HG03139 (cell line): ENCODE measurements at regions not wholly inside any gene's neighbourhood (a gene's known extent, or its start where the extent isn't known, plus 50 kb on each side); places are given as distances from the start of the nearest gene placed in this dataset.

Experiments
- ATAC-seq: cut with Tn5 transposase; IDR thresholded peaks from one replicate; pipeline ENCODE4 v1.9.1; 2021; ENCODE audit not compliant: unreplicated experiment

DNA sequence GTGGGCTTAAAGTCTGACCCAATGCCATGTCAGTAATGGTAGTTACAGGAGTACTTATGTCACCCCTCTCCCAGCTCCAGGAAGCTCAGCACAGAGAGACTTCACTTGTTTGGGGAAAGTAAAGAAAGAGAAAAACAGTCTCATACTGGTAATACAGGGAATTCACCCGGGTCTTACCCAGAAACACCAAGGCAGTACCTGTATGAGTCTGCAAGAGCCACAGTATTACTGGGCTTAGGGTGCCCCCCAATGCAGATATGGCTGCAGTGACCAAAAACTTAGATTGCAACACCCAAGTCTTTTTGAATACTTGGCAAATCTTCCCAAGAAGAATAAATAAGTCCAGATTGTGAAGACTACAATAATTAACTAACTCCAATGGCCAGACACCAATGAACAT, 622.1 kb downstream of the IGSF11 start:
- no peak for ATAC-seq

DNA sequence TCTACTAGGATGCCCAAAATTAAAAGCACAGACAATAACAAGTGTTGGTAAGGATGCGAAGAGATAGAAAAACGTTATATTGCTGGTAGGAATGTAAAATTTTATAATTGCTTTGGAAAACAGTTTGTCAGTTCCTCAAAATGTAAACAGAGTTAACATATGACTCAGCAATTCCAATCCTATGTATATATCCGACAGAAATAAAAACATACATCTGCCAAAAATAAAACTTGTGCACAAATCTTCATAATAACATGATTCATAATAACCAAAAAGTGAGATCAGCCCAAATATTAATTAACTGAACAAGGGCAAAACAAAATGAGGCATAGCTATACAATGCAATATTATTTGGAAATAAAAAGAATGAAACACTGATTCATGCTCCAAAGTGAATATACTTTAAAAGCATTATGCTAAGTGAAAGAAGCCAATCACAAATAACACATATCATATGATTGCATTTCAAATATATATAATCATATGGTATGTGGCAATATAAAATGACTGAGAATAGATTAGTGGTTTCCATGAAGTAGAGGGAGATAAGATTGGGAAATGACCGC, 609.3 kb downstream of the IGSF11 start:
- ATAC-seq, result no peak

DNA sequence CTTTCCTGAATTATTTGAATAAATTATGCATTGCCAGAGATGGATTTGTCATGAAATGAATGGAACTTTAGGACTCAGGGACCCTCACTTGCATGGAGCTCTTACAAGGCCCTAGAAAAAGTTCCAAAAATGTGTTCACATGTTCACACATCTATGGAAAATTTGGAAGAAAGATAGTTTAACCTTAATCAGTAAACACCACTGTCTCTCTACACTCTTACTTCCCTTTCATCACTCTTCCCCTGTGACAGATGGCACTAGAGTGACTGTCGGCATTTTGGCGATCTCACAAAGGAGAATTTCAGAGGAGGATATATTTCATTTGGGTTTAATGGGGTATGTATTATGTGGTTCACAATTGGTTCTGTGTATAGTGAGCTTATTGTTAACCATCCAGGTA, 600.8 kb downstream of the IGSF11 start:
- ATAC-seq, result no peak

DNA sequence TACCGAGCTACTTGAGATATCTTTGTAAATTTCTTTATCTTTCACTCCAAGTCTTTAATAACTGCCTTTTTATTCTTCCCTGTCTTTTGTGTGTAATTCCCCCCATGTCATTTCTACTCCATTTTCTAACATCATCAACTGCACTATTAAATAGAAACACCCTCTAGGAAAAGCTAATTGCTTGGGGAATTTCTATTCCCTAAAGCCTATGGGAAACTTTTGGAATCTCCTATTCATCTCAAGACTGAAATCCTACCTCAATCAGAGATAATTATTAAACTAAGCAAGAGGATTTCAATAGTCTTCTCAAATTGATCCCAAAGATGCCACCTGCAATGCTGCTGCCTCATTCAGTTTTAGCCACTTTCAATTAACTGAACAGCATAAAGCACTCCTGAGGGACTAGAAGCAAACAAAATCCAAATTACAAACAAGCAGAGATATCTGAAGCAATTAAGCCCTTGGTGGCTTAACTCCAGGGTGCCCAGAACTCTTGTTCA, 598.7 kb downstream of the IGSF11 start:
- ATAC-seq, result no peak

DNA sequence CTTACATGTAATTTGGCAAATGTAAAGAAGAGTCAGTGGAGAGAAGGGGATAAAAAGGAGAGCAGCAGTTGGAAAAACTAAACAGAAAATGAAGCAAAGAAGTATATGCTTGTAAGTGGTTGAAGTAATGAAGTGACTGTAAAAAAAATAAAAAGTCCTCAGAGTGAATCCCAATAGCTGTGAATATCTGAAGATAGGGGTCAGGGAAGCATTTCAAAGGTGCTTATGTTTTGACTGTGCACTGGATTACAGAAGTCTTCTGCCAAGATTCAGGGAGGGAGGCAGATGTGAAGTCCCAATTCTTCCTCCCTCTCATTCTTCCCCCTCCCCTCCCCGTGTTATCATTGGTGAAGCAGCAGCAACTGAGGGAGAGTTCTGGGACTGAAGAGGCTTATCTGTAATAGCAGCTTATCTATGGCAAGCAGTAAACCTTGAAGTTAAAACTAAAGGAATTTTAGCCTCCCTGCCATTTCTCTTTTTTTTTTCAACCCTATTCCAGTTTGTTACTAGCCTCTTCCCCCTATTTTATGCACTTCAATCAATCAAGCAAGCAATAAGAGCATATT, 597.9 kb downstream of the IGSF11 start:
- no peak for ATAC-seq

DNA sequence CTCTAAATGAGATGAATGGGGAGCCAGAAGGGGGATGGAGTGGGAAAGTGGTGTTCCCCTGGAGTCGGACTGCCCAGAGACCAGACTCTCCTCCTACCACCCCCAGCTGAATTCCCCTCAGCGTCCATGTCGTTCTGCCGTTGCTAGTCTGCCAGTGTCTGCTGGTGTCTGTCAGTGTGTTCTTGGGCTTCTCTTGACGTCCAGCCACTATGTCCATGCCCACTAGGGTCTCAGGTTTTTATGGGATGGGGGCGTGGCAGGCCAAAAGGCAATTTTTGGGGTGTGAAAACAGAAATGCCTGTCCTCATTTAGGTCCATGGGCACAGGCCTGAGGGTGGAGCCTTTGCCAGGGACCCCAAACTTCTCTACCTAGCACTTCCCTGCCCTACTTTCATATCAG, 589.6 kb downstream of the IGSF11 start:
- no peak for ATAC-seq

DNA sequence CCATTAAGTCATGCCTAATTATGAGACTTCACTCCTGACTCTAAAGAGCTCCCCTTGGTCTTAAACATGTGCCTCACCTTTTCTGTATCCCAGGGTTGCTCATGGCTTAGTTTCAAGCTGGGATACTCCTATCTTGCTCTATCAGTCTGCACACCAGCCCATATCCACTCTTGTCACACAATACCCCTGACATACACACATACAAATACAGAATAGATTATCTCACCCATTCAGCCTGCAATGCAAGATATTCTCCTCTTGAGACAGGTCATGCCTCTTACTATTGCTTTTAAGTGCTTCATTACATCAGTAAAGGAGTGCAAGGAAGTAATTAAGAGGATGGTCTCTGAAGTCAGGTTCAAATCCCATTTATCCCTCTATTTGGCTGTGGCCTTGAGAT, 587.3 kb downstream of the IGSF11 start:
- ATAC-seq, result no peak

DNA sequence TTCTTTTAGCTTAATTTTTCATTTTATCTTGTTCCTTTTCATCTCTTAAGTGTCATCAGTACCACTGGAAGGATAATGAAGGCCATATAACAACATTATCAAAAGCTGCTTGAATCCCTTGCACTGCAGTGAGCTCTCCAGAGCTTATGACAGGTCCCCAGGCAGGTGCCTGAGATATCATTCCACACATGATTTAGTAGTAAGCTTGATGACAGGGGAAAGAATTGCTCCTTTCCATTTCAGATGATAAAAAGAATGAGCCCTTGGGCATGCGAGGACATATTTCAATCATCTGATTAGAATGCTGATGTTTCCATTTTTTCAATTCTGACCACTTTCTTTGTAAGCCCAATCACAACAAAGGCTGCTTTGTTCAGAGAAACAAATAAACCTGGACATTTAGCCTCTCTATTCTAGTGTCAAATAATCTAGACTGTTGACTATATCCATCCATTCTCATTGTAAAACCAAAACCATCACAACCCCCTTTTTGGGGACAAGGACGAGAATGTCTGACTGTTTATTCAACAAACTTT, 567.8 kb downstream of the IGSF11 start:
- ATAC-seq, result no peak

DNA sequence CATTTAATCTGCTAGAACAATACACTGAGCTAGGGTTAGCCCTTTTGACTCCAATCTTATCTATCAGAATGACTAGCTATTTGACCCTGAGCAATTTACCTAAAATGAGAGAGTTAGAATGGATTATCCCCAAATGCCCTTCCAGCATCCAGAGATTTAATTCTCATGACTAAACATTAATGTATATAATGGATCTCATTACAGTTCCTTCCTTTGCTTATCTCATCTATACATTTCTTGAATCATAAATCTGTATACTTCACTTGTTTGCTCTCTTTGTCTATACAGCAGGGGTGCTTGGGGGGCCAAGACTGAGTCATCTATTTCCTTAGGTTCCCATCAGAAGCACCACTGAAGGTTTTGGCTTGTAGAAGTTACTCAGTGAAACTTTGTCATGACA, 565.8 kb downstream of the IGSF11 start:
- no peak for ATAC-seq

DNA sequence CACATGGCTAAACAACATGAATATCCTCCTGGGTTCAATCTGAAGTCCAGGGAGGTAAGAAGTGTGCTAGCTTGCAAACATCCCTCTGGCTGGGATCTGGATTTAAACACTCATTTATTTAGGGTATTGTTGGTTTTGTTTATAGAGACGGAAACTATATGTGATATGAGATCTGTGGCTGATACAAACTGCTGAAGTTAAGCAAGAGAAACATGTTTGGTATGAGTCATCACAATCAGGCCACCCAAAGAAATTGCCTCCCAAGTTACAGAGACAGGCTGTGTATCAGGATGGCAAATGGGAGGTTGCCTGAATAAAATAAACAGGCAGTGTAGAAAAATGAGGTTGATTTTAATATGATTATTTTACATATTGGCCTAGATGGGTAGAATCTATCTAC, 562.1 kb downstream of the IGSF11 start:
- no peak for ATAC-seq

DNA sequence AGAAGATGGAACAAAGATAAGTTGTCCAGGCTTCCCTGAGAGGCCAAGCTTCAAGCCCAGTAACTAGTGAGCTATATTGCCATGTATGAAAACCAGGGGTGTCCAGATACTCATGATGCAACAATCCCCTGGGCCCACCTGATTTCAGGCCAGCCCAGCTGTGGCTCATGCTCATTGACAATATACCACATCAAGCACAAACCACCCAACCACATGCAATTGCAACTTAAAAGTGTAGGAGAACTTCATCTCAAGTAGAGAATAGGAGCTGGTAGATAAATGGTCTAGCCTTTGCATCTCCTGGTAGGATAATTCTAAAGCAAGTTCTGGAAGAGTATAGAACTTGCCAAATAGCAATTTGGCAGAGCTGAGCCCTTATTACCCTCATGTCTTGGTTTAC, 561.3 kb downstream of the IGSF11 start:
- ATAC-seq, result no peak

DNA sequence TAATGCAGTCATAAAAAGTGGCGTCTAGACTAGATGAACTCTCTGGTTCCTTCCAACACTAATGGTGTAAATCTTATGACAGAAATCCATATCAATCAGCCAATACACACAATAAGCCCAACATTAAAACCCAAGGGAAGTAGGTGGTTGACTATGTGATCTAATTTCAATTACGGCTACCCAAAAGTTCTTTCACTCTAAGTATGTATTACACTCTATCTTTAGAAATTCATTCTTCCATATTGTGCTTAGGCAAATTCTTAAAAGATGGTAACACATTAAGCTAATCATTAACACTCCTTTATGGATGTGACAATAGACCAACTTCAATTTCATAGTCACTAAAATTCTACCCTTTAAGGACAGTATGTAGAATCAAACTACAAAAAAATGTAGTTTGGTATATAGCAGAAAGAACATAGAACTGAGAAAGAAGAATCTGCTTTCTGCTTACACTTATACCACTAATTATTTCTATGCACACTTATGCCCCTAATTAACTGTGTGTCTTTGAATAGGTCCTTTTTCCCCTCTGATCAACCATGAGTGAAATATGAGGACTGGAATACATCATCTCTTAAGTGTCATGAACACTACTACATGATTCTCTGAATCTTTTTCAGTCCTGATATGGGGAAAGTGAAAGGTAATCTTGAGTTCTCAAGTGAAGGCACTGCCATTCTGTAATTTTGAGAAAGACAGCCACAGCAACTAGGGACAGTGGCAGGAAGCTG, 557.6 kb downstream of the IGSF11 start:
- ATAC-seq, result no peak

DNA sequence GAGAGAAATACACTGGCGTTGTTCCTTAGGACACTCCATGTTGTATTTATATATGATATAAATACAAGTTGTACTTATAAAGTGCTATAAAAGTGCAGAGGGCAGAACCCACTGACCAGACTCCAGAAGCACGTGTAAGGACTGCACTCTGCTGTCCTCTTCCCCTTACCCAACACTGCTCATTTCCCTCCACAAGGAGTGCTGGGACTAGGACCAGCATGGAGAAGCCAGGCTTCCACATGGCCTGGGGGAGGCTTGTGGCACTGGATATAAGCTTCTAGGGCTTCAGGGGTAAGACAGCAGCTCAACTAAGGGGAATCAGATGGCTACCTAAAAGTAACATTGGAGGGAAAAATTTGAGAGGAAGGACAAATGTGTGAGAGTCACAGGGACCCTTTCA, 556.9 kb downstream of the IGSF11 start:
- ATAC-seq, result no peak

DNA sequence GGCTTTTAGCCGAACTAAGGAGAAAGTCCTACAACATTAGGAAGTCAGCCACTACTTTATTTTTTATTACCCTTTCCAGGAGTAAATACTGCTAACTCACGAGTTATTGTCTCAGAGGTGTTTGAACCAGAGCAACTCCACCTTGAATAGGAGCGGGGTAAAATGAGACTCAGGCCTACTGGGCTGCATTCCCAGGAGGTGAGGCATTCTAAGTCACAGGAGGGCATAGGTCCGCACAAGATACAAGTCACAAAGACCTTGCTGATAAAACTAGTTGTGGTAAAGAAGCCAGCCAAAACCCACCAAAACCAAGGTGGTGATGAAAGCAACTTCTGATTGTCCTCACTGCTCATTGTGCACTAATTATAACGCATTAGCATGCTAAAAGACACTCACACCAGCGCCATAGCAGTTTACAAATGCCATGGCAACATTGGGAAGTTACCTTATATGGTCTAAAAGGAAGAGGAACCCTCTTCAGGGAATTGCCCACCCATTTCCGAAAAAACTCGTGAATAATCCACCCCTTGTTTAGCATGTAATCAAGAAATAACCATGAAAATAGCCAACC, 555.9 kb downstream of the IGSF11 start:
- ATAC-seq, result no peak

DNA sequence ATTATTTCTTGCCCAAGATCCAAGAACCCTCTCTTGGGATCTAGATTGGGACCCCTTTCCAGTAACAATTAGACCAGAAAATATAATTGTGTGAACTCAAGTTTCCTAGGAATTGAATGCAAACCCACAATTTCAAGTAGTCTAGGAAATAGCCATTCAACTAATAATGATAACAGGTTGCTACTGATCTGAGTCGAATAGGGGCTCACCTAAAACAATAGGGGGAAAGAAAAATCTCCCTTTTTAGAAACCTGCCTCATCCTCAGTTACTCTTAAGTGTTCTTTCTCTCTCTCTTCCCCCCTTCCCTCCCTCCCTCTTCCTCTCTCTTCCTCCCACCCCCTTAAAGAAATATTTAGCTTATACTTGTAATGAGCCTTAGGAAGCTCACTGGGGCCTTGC, 555.3 kb downstream of the IGSF11 start:
- no peak for ATAC-seq

DNA sequence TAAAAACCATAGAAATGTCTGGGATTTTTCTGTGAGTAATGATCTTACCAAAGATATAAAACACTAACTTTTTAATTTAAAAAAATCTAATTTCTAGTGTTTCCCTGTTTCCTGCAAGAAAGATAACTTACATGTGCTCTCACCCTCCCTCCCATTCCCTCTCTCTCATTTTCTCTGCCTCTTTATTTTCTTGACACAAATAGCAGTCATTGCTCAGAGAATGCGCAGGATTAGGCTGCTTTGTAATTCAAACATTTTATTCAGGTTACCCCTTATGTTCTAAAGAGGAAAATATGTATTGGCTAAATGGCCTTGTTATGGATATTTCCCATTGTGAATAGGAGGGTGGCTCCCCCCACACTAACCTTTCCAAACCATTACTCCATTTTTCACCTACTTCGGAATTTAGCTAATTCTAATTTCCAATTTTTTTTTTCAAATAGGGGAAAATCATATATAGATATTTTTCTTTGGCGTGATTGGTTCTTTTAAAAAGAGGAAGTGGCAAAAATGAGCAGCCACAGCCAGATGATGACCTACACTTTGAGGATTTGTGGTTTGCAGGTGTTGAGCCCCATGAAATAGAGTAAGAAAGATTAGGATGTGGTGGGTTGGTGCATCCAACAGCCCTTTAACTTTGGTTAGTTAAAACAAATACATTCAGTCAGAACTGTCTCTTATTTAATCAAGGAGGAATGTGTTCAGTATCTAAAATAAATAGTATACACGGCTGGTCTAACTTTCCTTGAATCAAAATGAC, 554.4 kb downstream of the IGSF11 start:
- ATAC-seq, result no peak

DNA sequence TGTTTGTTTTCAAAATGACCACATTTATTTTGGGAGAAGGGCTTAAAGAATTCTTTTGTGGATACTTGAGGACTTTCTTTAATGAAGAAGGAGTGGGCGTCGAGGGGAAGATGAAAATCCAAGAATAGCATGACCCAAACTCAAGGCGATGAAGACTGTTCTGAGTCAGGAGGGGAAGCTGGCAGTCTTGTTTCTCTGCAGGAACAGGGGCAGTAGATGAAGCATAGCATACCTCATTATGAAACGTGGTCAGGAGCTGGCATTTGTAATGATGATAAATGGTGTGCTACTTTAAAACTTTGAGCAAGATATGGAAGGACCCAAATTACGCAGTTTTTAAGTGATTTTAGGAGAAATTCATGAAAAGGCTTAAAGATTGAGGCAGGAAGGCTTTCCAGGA, 549.0 kb downstream of the IGSF11 start:
- ATAC-seq, result no peak

DNA sequence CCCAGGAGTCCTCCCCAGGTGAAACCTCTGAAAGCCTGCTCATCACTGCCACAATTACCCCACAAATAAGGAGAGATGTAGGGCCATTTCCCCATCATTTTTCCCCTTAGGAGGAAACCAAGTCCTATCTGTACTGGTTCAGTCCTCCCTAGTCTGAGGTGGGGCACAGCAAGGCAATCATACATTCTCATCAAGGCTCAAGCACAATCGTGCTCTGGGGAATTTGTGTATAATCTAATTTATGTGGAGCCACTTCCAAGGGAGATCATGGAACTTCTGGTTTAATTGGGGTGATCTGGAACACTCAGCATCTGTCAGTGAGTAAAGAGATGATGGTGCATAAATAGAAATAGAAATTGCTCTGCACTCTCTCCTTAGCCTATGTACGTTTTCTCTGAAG, 546.9 kb downstream of the IGSF11 start:
- ATAC-seq, result no peak

DNA sequence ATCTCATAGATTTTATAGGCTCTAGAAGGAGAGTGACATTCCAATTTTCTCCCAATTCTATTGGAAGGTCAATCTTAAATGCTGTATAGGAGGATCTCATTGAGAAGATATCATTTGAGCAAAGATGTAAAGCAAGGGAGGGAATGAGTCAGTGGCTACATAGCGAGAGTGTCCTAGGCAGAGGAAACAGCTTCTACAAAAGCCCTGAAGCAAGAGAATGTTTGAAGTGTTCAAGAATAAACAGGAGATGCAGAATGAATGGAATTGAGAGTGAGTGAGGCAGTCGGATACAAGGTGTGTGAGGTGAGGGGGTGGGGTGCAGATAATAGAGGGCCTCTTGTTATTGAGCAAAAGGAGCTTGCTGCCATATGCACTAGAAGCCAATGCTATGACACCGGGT, 545.9 kb downstream of the IGSF11 start:
- no peak for ATAC-seq

DNA sequence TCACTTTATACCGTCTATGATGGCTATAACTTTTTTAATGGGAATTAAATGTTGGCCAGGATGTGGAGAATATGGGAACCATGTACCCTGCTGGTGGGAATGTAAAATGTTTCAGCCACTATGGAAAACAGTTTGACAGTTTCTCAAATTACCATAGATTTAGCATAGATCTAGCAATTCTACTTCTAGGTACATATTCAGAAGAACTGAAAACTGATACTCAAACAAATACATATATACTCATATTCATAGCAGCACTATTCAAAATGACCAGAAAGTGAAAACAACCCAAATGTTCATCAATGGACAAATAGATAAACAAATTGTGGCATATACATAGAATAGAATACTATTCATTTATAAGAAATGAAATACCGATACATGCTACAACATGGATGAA, 539.4 kb downstream of the IGSF11 start:
- ATAC-seq, result no peak

DNA sequence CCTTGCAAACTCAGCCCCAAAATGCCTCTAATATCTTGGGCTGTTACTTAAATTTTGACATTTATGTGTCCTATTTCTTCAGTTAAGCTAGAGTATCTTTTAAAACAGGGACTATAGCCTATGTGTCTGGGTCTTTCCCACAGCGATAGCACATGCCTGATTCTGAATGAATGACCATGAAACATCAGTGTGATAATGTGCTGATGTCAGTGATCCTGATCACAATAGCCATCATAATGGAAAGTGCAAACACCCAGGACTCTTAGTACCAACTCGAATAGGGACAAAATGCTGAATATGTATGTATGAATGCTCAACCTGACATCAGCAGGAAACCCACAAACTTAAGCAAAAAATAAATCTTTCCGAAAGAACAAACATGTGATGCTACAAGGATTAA, 537.4 kb downstream of the IGSF11 start:
- ATAC-seq, result no peak
